HFFc6 (cell line): ENCODE measurements at regions not wholly inside any gene's neighbourhood (a gene's known extent, or its start where the extent isn't known, plus 50 kb on each side); places are given as distances from the start of the nearest gene placed in this dataset.

ENCODE experiments used
- DNase-seq: peaks from one replicate; pipeline ENCODE4 v3.0.0-alpha.2; 2018
- H3K27ac Mint-ChIP-seq: 2 replicates; pipeline ENCODE4 v1.8.0; 2020; ENCODE audit warnings: mild to moderate bottlenecking, mixed read lengths
- H3K27me3 Mint-ChIP-seq: 2 replicates; pipeline ENCODE4 v1.8.0; 2021; ENCODE audit warnings: mild to moderate bottlenecking, moderate library complexity, mixed read lengths; ENCODE audit not compliant: insufficient read depth
- H3K36me3 Mint-ChIP-seq: 2 replicates; pipeline ENCODE4 v1.8.0; 2021; ENCODE audit warnings: low read depth, mixed read lengths
- H3K4me1 Mint-ChIP-seq: 2 replicates; pipeline ENCODE4 v1.8.0; 2020; ENCODE audit warnings: low read depth, mixed read lengths
- H3K4me3 Mint-ChIP-seq: 2 replicates; pipeline ENCODE4 v1.8.0; 2020; ENCODE audit warnings: mild to moderate bottlenecking, moderate library complexity, mixed read lengths
- H3K9me3 Mint-ChIP-seq: 2 replicates; pipeline ENCODE4 v1.8.0; 2020; ENCODE audit warnings: mild to moderate bottlenecking, mixed read lengths
- CTCF ChIP-seq: fragments of 200-600 bp; sonication (generic); IDR thresholded peaks from 2 replicates; pipeline ENCODE4 v1.5.0; 2021; ENCODE audit warnings: antibody characterized with exemption, mild to moderate bottlenecking

GRCh38 chr9:79166005-79166404 lies 405.8 kb upstream of the TLE4 start:
- no peak for TF ChIP-seq CTCF
- peaks cover 24% of the 10 kb centered on the region for H3K4me1 Mint-ChIP-seq
- H3K27me3 Mint-ChIP-seq = no peaks in the 10 kb centered on the region
- H3K9me3 Mint-ChIP-seq = peaks cover 10% of the 10 kb centered on the region
- 0 out of 2 replicates have a peak overlapping the region, but pooled peaks have one; percentile 6 for H3K27ac Mint-ChIP-seq
- peak; percentile 65 for DNase-seq
- H3K4me3 Mint-ChIP-seq = 0 out of 2 replicates have a peak overlapping the region, but pooled peaks have one; percentile 15
- peaks cover 16% of the 10 kb centered on the region; the same call in 1 of the 2 replicates for H3K36me3 Mint-ChIP-seq

- Mint-ChIP-seq H3K9me3 (peaks cover 10% of the 10 kb centered on the region), H3K4me3 (no peak overlapping the region), H3K27ac (no peak overlapping the region), H3K4me1 (peaks cover 27% of the 10 kb centered on the region), H3K27me3 (no peaks in the 10 kb centered on the region), H3K36me3 (peaks cover 17% of the 10 kb centered on the region; the same call in 1 of the 2 replicates)
- no peak for TF ChIP-seq CTCF
- no peak for DNase-seq
These were observed 401.1 kb upstream of the TLE4 start for GRCh38 chr9:79170643-79171042.

- peaks cover 30% of the 10 kb centered on the region for H3K4me1 Mint-ChIP-seq
- peaks cover 10% of the 10 kb centered on the region for H3K9me3 Mint-ChIP-seq
- H3K27ac Mint-ChIP-seq = no peak overlapping the region
- no peak for TF ChIP-seq CTCF
- peaks cover 16% of the 10 kb centered on the region; the same call in 1 of the 2 replicates for H3K36me3 Mint-ChIP-seq
- H3K27me3 Mint-ChIP-seq = no peaks in the 10 kb centered on the region
- no peak overlapping the region for H3K4me3 Mint-ChIP-seq
- DNase-seq = no peak
These were observed 397.8 kb upstream of the TLE4 start for GRCh38 chr9:79173932-79174331.

GRCh38 chr9:79176014-79176697 lies 395.6 kb upstream of the TLE4 start:
- peak overlapping the region; percentile 73 for H3K27ac Mint-ChIP-seq
- no peak for TF ChIP-seq CTCF
- H3K36me3 Mint-ChIP-seq = peaks cover 7% of the 10 kb centered on the region
- H3K9me3 Mint-ChIP-seq = peaks cover 6% of the 10 kb centered on the region; the same call in 1 of the 2 replicates
- H3K4me3 Mint-ChIP-seq = peak overlapping the region; percentile 55
- DNase-seq = peak; percentile 27
- H3K4me1 Mint-ChIP-seq = peaks cover 30% of the 10 kb centered on the region
- H3K27me3 Mint-ChIP-seq = no peaks in the 10 kb centered on the region

GRCh38 chr9:79184831-79185230 lies 386.9 kb upstream of the TLE4 start:
- peak; percentile 23 for DNase-seq
- Mint-ChIP-seq H3K4me1 (peaks cover 42% of the 10 kb centered on the region), H3K9me3 (peaks cover 11% of the 10 kb centered on the region), H3K36me3 (peaks cover 17% of the 10 kb centered on the region), H3K4me3 (no peak overlapping the region), H3K27ac (no peak overlapping the region; the same call in 1 of the 2 replicates), H3K27me3 (no peaks in the 10 kb centered on the region)
- no peak for TF ChIP-seq CTCF
